ENCODE measurements at regions not wholly inside any gene's neighbourhood (a gene's known extent, or its start where the extent isn't known, plus 50 kb on each side); places are given as distances from the start of the nearest gene placed in this dataset.

DNA sequence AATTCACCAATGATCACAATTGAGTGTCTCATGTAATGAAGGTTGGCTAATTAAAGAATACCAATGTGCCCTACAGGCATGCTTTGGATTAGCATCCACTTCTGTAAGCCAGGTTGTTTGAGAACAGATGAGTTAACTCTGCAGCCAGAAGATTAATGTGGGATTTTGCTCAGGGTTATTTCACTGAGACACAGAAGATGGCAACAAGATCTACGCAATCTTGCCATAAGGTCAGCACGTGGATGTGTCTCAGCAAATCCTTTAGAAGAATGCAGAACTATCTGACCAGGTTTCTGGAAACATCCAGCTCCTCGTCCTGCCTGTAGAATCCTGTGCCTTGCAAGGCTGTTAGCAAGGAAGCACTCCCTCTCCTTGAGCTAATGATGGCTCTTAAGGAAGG lies 532.6 kb upstream of the AMELY start:
- H3K4ac ChIP-seq (replicated peaks; ENCODE audit: insufficient read length, low read depth, low read length), result no peak overlapping the region
- no peak overlapping the region for H4K5ac ChIP-seq (ENCODE audit: insufficient read length, low read depth, low read length)
- H3K36me3 ChIP-seq (ENCODE audit: control insufficient read depth in 2 of 4, insufficient read depth in 4 of 4, low read length in 3 of 4), result no peaks in the 10 kb centered on the region
- ChIA-PET CTCF (ENCODE audit: partially characterized antibody) (no interaction called here), POLR2A (ENCODE audit: partially characterized antibody) (no interaction called here)
- no peak overlapping the region for H3K18ac ChIP-seq (ENCODE audit: extremely low read depth, low read length)
- DNase-seq (ENCODE audit: low read depth in 1 of 2, low spot score in 2 of 2) (no peak), FAIRE-seq (no peak)
- no peak overlapping the region for H2BK20ac ChIP-seq (ENCODE audit: low read length)
- no peak overlapping the region for H4K8ac ChIP-seq (ENCODE audit: extremely low read depth, insufficient read depth, low read length)
- WGBS, 2 experiments (ENCODE audit: extremely low coverage in 1 of 2, insufficient coverage in 1 of 2, insufficient read length in 1 of 2, insufficient replicate concordance in 2 of 2, low coverage in 1 of 2, low lambda C conversion rate in 2 of 2, missing lambda C conversion rate in 1 of 2), result 73% methylated on average over 3 of the region's 3 CpGs; no CpG with 5 or more reads in 1 of the 2 experiments
- no peak overlapping the region for H2AK5ac ChIP-seq (ENCODE audit: low read depth, low read length)
- no peak overlapping the region for H3K27ac ChIP-seq (ENCODE audit: low read depth, low read length)
- no peaks in the 10 kb centered on the region for H3K79me2 ChIP-seq (ENCODE audit: control insufficient read depth in 1 of 2, insufficient read depth in 2 of 2, low read length in 2 of 2)
- no peaks in the 10 kb centered on the region for H3K9me3 ChIP-seq (ENCODE audit: insufficient read depth in 2 of 2, low read depth in 1 of 2, low read length in 1 of 2)
- H2BK12ac ChIP-seq (ENCODE audit: low read depth, low read length), result no peak overlapping the region
- H4K20me1 ChIP-seq (replicated peaks in 1 of 2; ENCODE audit: control insufficient read depth in 1 of 2, insufficient read depth in 2 of 2, low read length in 2 of 2), result no peaks in the 10 kb centered on the region
- no peaks in the 10 kb centered on the region for H3K79me1 ChIP-seq (ENCODE audit: low read depth, low read length)
- H3K4me3 ChIP-seq (ENCODE audit: extremely low read depth in 1 of 4, insufficient read depth in 2 of 4, low read depth in 3 of 4, low read length in 4 of 4), result no peak overlapping the region
- no peak overlapping the region for H3K9ac ChIP-seq (replicated peaks in 1 of 4; ENCODE audit: extremely low read depth in 1 of 4, low read depth in 3 of 4, low read length in 3 of 4)
- H3K4me2 ChIP-seq (ENCODE audit: insufficient read depth in 1 of 2, low read depth in 2 of 2, low read length in 2 of 2), result no peak overlapping the region
- no peak overlapping the region for H2AFZ ChIP-seq (ENCODE audit: low read length)
- H3K4me1 ChIP-seq (replicated peaks in 1 of 4; ENCODE audit: control insufficient read depth in 3 of 4, insufficient read depth in 4 of 4, low read length in 3 of 4), result no peaks in the 10 kb centered on the region
- H2BK15ac ChIP-seq (ENCODE audit: low read length), result no peak overlapping the region
- H4K91ac ChIP-seq (replicated peaks; ENCODE audit: insufficient read length, low read length), result no peak overlapping the region
- H2BK5ac ChIP-seq (ENCODE audit: low read depth, low read length), result no peak overlapping the region
- no peak overlapping the region for H3K14ac ChIP-seq (ENCODE audit: insufficient read length)
- no peaks in the 10 kb centered on the region for H3K27me3 ChIP-seq (replicated peaks in 1 of 4; ENCODE audit: control insufficient read depth in 3 of 4, extremely low read depth in 1 of 4, insufficient read depth in 3 of 4, low read length in 3 of 4)
- no peak overlapping the region for H3K56ac ChIP-seq (replicated peaks; ENCODE audit: insufficient read length, low read depth, low read length)
- no peak overlapping the region for H2BK120ac ChIP-seq (replicated peaks; ENCODE audit: low read depth, low read length)
- no peak overlapping the region for H3K23ac ChIP-seq (ENCODE audit: insufficient read length)
- no peaks in the 10 kb centered on the region for H3K23me2 ChIP-seq (ENCODE audit: low read depth, low read length)
- no peak for TF ChIP-seq CREB1 (IDR thresholded peaks at IDR 0.05)
- no peak for TF ChIP-seq TBP (IDR thresholded peaks at IDR 0.05; ENCODE audit: low read depth, low read length)
- no peak for TF ChIP-seq ASH2L (IDR thresholded peaks at IDR 0.05; ENCODE audit: low read length)
- TF ChIP-seq PHF8 (conservative IDR thresholded peaks at IDR 0.05; ENCODE audit: low read depth, low read length), result no peak
- no peak for TF ChIP-seq SUZ12 (IDR thresholded peaks at IDR 0.05; ENCODE audit: low read length)
- no peak for TF ChIP-seq TCF12 (IDR thresholded peaks at IDR 0.05; ENCODE audit: low read depth, low read length)
- no peak for TF ChIP-seq SAP30 (IDR thresholded peaks at IDR 0.05; ENCODE audit: insufficient read depth, insufficient replicate concordance, low read length)
- no peak for TF ChIP-seq TAF1 (IDR thresholded peaks at IDR 0.05; ENCODE audit: low read depth, low read length)
- no peak for TF ChIP-seq JUND (IDR thresholded peaks at IDR 0.05; ENCODE audit: low read length)
- no peak for TF ChIP-seq GABPA (IDR thresholded peaks at IDR 0.05; ENCODE audit: borderline replicate concordance, insufficient read depth, low read length)
- TF ChIP-seq SRF (IDR thresholded peaks at IDR 0.05; ENCODE audit: low read depth, low read length), result no peak
- no peak for TF ChIP-seq CTBP2 (IDR thresholded peaks at IDR 0.05; ENCODE audit: borderline replicate concordance, insufficient read depth, insufficient read length, low read length)
- TF ChIP-seq KDM5A (IDR thresholded peaks at IDR 0.05; ENCODE audit: low read length), result no peak
- TF ChIP-seq, protein P1, sequence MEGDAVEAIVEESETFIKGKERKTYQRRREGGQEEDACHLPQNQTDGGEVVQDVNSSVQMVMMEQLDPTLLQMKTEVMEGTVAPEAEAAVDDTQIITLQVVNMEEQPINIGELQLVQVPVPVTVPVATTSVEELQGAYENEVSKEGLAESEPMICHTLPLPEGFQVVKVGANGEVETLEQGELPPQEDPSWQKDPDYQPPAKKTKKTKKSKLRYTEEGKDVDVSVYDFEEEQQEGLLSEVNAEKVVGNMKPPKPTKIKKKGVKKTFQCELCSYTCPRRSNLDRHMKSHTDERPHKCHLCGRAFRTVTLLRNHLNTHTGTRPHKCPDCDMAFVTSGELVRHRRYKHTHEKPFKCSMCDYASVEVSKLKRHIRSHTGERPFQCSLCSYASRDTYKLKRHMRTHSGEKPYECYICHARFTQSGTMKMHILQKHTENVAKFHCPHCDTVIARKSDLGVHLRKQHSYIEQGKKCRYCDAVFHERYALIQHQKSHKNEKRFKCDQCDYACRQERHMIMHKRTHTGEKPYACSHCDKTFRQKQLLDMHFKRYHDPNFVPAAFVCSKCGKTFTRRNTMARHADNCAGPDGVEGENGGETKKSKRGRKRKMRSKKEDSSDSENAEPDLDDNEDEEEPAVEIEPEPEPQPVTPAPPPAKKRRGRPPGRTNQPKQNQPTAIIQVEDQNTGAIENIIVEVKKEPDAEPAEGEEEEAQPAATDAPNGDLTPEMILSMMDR (IDR thresholded peaks at IDR 0.05; ENCODE audit: control extremely low read depth in 1 of 3, insufficient read depth in 1 of 3, low read depth in 1 of 3, low read length in 3 of 3), result no peak

Measured in H1 (cell line).